NCI-H510A (cell line): ENCODE measurements at regions not wholly inside any gene's neighbourhood (a gene's known extent, or its start where the extent isn't known, plus 50 kb on each side); places are given as distances from the start of the nearest gene placed in this dataset.
"Not testable (repeated sequence)": the region's sequence is repeated elsewhere in the genome, so short reads cannot be mapped to it uniquely, and the experiment has no call there.

ENCODE experiments used
- DNase-seq: peaks from one replicate; lab custom pipeline; 2025; lab: John Stamatoyannopoulos, UW

DNA sequence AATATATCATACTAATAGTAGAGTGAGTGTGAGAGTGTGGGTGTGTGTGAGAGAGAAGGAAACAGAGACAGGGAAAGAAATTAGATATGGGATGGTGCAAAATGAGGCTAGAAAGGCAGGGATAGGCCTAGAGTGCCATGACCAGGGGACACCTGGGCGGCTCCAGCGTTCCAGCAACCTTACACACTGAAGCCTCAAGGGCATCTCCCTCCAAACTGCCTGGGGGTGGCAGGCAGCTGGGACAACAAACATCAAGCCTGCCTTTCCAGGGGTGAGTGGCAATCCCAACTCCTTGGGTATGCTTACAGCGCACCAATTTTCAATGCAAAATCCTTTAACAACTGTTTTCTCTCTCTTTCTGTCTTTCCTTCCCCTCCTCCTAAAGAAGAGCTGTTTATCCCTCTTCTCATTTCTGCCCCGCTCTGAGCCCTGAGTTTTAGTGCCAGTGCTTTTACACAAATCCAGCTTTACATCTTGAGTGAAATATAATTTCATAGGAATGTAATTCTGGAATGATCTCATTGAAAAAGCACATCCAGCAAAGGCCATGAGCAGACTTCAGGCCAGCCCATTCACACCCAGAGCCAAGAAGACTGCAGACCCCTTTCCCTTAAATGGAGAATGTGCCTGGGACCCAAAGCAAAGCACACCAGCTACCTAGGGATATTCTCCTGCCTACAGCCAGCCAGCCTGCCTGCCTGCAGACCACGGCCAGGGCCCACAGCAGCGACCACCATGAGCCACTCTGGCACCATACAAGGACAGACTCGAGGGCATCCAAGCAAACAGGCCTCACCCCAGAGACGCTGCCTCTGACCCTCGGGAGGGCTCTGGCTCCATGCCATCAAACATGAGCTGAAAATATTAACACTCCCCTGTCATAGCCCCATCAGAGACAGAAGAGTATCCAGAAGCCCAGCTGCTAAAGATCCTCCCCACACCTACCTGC lies 90.3 kb downstream of the RPL27A start:
- DNase-seq = no peak

- DNase-seq = no peak
Measured at GRCh38 chr11:8773916-8774539, 91.4 kb downstream of the RPL27A start.

- DNase-seq = not testable (repeated sequence)
Measured at GRCh38 chr11:8774916-8775315, 92.3 kb downstream of the RPL27A start.

GRCh38 chr11:8775332-8775731 lies 92.7 kb downstream of the RPL27A start:
- DNase-seq = no peak

DNA sequence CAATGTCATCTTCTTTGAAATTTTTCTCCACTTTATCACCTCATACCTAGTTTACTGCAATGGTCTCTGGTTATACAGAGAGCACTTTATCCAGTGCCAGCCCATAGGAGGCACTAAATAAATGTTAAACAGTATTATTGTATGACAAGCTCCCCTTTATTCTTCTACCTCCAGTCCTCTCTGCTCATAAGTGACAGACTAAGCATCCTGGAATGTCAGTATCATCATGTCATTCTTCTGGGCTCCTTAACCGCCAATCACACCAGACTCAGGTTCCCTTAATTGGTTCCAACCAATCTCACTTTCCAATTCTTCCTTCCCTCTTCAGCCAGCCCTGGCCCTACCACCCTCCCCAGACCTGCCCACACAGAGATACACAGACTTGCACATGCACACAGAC lies 93.1 kb downstream of the RPL27A start:
- no peak for DNase-seq

DNA sequence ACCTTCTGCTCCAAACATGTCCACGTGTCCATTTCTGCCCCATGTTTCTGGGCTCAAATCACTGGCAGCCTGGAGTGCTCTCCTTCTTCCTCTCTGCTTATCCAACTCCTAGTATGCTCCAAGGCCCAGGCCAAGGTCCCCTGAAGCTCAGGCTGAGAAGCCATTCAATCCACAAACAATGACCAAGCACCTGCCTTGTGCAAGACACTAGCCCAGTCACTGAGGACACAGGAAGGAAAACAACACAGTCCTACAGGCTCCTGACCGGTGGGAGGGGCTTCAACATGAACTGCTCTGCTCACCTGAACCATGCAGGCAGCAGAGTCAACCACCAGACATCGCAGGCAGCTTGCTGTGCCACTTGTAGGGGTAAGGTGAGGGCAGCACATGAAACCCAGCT lies 93.6 kb downstream of the RPL27A start:
- no peak for DNase-seq

DNA sequence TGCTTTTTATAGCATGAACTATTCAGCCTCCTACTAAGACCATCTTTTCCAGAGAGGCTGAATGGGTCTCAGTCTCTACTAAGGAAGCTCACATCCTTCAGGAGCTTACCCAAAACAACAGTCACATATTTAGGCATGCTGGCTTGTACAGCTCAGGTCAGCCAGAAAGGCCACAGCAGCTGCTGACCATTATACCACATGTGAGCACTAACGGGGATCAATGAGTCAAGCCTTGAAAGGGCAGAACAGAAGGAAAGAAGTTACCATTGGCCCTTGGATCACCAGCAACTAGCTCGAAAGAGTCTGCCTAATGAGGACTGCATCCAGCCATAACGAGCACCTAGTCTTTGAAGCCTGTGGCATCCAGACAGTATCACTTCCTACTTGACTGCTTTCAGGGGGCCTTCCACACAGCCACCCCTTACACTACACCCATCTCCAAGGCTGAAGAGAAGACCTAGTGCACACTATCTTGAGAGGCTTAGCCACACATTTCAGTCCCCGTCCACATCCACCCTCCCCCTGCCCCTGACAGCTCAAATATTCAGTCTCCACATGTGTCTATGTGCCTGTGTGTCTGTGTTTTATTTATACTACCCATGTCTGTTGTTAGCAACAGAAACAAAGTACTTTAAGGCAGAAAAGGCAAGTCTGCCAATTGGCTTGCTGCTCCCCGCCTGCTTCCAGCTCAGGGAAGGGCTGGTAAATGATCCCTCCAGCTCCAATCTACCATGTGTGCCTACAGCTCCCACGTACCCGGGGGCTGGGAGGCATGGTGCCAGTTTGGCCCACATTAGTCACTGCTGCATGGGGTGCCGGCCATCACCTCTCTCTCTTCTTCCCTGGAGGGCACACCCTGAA lies 95.5 kb downstream of the RPL27A start:
- DNase-seq = no peak

GRCh38 chr11:8779107-8779506 lies 96.5 kb downstream of the RPL27A start:
- DNase-seq = no peak

DNA sequence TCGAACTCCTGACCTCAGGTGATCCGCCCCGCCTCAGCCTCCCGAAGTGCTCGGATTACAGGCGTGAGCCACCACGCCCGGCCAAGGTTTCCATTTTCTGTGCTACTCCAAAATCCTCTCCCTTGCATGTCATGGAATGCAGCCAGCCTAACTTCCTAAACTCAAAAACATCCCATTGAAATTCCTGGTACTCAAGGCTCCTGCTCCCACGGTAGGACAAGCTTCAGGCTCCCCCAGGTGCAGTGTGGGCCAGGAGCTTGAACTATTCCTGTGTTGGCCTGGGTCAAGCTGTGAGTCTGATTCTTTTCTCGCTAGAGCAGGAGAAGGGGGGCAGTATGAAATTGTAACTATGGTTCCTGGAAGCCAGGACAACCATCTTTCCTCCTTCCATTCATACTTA lies 97.1 kb downstream of the RPL27A start:
- DNase-seq = no peak

DNA sequence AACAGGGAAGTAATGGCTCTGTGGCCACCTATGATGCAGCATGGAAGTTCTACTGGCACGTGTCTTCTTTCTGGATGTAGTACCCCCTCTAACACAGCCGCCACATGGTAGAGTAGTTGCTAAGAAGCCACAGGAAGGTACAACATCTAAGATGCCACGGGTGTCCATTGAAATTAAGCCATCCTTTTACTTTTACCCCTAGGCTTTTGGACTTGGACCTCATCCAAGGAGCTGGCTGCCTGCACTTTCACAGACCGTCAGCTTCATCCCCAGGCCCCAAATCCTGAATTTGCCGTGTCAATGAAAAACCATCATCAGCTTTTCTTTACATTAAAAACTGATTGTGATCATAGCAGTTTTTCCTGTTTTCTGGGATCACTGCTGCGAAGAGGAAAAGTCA lies 102.4 kb downstream of the RPL27A start:
- DNase-seq = no peak

DNA sequence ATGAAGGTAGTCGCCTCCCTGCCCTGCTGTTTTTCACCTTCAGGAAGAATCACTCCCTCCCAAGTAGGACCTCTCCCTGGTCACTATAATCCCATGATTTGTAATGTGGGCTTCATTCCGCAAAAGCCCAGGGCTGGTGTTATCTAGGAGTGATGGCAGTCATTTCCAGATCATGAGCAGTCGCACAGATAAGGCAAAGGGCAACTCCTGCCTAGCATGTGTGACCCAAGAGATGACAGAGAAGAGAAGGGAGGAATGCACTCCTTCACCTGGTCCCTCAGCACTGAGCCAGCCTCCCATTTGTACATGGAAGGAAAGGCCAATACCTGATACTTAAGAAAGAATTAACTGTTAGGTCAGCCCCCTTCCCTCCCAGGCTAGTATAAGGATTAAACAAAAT lies 102.9 kb downstream of the RPL27A start:
- DNase-seq = no peak

- DNase-seq = no peak
Measured at GRCh38 chr11:8785998-8786397, 103.4 kb downstream of the RPL27A start.

- no peak for DNase-seq
Measured at GRCh38 chr11:8786933-8787332, 104.3 kb downstream of the RPL27A start.

- DNase-seq = no peak
Measured at GRCh38 chr11:8787372-8787771, 104.8 kb downstream of the RPL27A start.

GRCh38 chr11:8788616-8789015 lies 106.0 kb downstream of the RPL27A start:
- DNase-seq = no peak

- DNase-seq = no peak
Measured at GRCh38 chr11:8789864-8790263, 107.3 kb downstream of the RPL27A start.

DNA sequence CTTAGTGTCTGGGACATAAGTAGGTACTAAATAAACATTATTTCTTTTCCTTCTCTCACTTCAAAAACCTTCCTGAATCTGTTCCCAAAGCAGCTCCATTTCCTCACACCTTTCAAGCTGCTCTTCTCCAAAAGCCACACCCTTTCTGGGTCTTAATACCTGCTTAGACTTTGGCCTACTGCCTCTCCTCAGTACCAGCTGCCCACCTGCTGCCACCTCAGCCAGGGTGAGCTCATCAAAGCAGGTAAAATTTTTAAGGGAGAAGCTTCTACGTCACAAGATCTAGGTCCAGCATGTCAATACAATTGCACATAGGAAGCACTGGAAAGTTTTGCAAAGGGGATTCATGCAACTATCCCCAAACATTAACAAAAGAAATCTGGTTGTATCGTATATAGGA lies 108.4 kb downstream of the RPL27A start:
- DNase-seq = no peak

DNA sequence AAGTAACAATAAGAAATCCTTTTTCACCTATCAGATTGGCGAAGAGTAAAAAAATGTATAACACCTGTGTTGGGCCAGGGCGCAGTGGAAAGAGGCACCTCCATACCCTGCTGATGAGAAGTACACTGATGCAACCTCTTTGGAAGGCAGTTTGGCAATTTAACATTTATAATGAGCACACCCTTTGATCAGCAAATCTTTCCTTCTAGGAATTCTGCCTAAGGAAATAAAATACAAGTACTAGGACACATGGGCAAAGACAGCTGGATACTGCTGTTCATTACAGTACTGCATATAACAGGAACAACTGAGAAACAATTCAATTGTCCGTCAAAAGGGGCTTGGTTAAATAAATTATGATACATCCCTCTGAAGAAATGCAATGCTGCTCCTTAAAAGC lies 110.1 kb downstream of the RPL27A start:
- no peak for DNase-seq

GRCh38 chr11:8793114-8793777 lies 110.7 kb downstream of the RPL27A start:
- DNase-seq = no peak

GRCh38 chr11:8794126-8794525 lies 111.5 kb downstream of the RPL27A start:
- DNase-seq = no peak

DNA sequence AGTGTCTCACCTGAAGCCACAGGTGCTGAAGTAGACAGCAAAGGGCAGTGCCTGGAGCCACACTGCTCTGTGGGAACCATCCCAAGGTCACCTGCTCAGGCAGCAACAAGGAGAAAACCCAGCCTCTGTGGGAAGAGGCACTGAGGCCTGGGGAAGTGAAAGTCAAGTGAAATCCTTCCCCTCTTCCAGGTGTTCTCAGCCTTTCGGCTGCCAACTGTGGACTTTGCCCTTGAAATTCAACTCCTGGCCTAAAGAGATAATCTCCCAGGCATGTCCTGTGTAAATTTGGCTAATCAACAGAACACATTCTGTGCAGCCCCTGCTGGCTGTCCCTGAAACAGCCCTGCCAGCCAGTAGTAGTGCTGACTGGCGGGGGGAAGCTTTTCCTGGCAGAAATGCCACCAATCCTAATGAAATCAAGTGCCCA lies 112.1 kb downstream of the RPL27A start:
- no peak for DNase-seq

- no peak for DNase-seq
Measured at GRCh38 chr11:8796941-8797340, 114.0 kb upstream of the AKIP1 start.
